GM18498 (cell line): ENCODE measurements at regions not wholly inside any gene's neighbourhood (a gene's known extent, or its start where the extent isn't known, plus 50 kb on each side); places are given as distances from the start of the nearest gene placed in this dataset.

ENCODE experiments used
- ATAC-seq: cut with Tn5 transposase; IDR thresholded peaks from one replicate; pipeline ENCODE4 v1.9.1; 2021; ENCODE audit warnings: mild to moderate bottlenecking, moderate library complexity; ENCODE audit not compliant: unreplicated experiment

DNA sequence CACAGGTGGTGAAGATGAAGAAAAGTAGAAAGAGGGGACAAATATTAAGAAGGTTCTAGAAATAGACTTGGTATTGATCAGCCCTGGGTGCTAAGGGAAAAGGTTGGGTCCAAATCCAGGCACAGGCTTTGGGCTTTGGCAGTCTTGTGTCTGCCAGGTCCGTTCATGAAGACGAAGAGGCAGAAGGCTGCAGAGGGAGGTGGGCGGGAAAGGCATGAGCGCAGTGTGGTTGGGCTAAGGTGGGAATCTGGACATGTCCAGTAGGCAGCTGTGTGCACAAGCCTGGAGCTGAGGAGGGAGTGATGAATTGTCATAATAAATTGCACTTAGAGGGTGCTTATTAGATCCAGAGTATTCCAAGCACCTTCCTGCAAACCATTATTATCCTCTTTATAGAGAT, 105.7 kb upstream of the TEX51 start:
- ATAC-seq = no peak

DNA sequence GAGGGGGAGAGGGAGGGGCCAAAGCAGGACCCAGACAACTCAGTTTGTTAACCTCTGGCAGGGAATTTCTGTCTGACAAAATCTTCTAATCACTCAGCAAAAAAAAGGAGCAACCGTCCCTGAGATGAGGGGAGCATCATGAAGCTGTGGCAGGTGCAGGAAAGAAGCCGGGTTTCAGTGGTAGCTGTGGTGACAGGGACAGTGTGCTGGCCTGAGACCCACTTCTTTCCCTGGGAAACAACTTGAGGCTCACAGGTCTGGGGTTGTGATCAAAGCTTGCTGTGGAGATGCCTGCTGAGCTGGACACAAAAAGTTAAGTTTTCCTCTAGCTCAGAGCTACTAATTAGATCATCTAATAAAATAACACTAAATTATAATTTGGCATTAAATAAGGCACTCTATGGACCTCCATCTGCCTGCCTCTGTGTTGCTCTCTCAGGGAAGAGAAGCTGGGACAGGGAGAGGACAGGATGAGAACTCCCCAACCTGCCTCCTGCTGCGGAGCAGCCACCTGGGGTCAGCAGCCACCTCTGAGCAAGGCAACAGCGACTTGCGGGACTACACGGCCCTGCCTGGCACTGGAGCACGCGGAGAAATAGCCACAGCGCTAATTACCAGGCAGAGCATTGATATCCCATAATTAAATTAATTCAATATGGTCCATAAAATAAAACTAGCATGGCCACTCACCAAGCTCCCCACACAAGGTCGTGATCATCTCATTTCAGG, 104.6 kb upstream of the TEX51 start:
- ATAC-seq = no peak

DNA sequence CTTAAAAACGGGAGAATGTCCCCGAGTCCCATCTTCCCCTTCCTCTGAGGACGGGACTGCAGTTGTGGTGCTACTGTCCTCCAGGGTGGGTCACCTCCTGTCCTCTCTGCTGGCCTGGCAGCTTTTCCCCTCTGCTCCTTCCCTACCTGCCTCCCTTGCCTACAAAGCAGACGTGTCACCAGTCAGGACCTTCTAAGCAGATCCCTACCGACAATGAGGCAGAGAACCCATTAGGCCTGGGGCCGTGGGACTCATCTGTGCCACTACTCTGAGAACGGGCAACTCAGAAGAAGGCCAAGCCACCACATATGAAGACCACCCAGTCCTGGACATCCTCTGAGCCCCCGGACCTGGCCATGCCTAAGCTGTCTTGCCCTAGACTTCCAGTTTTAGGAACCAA, 103.0 kb upstream of the TEX51 start:
- no peak for ATAC-seq

DNA sequence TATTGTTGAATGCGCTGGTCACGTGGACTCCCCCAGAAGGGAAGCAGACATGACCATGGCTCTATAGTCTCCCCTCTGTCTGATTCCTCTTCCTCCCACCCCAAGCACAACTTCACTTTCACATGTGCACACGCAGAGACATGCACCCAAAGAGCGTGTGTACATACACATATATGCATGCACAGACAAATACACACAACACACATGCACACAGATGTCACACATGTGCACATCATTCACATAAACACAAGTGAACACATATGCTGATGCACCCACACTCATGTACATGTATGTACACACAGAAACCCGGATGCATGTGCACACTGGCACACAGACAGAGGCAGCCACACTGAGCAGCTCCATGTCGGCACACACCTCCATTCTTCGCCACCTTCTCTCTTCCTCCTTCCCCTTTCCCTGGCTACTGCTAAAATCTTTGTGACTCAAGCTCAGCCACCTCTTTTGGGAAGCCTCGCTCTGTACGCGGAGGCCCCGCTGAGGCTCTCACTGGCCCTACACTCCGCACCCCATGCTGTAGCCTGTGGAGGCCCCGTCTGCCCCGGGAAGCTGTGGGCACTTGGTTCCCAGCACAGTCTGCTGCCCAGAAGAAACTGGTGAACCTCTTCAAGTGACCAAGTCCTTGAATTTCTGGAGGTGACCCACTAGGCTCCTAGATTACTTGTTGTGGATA, 101.6 kb upstream of the TEX51 start:
- ATAC-seq = no peak

DNA sequence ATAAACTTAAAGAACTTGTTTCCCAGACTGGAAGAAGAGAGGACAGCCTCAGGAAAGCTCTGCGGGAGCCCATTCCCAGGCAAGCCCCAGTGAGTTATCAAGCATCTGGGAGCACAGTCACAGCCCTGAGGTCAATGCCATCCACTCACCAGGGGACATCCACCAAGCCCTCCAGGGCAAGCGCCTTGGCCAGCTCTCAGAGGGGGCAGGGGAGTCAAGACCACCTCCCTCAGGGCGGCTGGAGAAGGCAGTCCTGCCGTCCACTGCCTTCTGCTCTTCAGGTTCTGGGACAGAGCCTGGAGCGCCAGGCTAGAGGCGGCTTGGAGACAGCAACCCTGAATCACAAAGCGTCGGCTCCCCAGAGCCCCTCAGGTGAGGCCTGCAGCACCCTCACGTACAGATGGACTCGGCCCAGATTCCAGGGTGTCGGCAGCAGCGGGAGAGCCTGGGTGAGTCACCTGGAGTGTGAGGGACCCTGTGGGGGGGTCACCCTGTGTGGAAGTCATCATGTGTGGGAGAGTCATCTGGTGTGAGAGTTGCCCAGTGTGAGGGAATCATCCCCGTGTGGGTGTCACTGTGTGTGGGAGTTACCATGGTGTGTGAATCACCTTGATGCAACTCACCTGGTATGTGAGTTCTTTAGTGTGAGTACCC, 100.9 kb upstream of the TEX51 start:
- no peak for ATAC-seq

DNA sequence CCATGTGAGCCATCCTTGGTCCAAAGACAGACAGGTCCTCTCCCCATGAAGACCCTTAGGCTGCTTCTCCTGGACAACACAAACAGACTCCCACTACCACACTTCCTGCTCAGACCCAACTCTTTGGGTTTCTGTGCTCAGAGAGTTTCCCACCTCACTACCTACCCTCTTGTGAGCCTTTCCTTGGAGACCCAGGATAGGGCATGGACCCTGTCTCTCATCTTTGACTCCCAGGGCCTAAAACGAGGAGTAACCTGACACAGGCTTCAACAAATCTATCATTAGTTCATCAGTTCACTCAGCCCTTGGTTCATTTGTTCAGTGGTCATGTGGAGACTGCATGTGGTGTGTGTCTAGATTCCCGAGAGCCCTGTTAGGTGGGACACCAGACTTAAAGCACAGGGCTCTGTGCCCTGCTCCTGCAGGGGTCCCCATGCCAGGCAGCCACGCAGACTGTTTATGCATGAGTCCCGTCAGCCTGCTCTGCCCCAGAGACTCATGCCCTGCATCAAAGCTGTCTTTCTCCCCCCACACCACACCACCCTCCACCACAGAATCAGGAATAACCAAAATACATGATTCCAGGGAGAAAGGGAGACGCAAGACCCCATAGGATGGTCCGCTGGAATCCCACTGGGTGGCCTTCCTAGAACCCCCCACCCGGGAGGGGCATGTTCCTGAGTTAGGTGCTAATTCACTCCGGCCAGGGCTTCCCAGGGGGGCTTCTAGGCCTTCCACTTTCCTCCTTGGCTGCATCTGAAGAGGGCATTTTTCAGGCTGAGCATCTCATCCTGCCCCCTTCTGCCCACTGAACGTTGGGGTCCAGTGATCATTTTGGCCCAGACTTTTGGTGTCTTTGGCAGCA, 100.2 kb upstream of the TEX51 start:
- no peak for ATAC-seq

DNA sequence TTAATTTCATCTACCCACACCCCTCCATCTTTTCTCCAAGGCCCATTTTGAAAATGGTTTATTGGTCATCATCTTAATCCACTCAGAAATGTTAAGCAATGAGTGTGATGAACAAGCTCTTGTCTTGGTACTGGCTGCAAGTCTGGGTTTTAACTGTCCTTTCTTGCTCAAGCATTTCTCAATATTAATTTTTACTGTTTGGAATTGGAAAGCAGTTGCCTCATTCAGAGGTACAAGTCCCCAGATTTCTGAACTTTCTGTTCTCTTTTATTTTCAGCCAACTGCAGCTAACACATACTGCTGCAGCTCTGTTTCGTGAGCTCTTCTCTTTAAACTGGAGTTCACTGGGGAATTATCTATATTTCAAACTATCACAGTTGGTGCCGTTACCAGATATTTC, 99.4 kb upstream of the TEX51 start:
- no peak for ATAC-seq

DNA sequence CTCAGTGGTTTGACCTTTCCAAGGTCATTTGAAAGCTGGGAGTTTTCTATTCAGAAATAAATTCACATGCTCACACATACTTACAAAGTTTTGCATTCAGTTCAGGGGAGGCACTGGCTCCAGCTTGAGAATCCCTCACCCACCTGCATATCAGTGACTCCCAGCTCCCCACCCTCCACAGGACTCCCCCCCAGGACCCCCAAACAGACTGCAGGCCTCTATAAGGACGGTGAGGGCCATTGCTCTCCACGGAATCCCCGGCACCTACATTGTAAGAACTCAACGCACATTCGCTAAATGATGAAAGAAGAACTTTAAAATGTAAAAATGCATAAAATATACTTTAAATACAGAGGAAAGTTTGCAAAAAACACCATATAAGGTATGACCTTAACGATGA, 97.2 kb upstream of the TEX51 start:
- ATAC-seq = no peak

DNA sequence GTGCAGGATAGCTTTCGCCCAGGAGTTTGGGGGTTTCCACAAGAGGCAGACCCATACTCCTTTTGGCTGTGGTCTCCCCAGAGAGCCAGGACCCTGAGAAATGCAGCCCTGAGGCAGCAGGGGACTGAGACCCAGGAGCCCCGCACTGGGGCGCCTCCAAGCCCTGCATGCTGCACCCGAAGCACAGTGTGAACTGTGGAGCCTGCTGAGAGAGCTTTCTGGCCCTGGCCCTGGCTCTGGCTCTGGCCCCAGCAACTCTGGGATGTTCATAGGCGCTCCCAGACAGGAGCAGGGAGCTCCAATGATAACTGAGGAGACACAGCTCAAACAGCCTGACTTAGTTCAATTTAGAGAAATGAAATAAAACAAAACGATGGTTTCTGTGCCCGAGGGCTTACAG, 96.4 kb upstream of the TEX51 start:
- no peak for ATAC-seq

DNA sequence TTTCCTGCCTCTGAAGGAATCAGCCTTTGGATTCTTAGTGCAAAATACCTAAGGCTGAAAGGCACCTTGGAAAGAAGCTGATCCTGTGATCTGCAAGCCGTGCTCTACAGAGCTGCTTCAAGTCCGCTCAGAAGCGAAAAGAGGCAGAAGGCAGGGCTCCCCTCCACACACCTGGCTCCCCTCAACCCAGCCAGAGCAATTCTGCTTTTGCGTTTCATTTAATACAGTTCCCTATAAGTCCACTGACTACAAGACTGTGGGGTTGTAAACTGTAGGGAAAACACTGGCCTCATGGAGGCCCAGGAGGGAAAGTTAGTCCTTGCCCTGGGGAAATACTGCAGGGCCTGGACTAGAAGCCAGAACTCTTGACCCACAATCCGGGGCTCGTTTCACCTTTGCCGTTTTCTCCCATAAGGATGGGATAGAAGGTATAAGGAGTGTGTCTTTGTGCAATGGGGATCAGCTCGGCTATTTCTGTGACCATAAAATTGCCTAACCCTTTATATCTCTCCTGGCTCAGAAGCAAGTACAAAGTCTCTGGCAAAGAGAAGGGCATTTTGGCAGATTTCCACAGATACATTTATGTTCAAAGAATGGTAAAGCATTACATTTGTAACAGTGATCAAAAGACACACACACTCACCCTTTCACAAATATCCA, 95.8 kb upstream of the TEX51 start:
- no peak for ATAC-seq

DNA sequence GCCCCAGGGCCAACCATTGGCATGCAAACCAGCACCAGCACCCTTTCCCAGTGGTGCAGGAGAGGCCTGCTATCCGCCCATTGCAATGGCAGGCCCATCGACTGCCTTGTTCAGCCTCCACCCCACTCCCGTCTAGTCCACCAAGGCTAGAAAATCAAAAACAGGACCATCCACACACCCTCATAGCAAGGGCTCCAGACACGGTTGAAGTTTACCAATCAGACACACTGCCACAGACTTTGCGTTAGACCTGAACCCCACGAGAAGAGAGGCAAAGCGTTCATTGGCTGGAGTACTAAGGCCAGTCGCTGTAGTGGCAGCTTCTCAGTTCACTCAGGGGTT, 95.3 kb upstream of the TEX51 start:
- ATAC-seq = no peak

DNA sequence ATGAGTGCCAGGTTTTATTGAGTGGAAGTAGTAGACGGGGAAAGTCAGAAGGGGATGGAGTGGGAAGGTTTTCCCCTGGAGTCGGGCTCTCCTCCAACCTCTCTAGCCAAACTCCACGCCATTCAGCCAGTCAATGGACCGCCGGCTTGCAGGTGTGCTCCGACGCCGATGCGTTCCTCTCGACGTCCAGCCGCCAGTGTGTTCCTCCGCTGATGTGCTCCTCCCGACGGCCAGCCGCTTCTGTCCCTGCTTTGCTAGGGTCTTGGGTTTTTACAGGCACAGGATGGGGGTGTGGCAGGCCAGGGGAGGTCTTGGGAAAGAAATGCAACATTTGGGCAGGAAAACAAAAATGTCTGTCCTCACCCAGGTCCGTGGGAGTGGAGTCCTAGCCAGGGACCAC, 94.3 kb upstream of the TEX51 start:
- ATAC-seq = no peak

DNA sequence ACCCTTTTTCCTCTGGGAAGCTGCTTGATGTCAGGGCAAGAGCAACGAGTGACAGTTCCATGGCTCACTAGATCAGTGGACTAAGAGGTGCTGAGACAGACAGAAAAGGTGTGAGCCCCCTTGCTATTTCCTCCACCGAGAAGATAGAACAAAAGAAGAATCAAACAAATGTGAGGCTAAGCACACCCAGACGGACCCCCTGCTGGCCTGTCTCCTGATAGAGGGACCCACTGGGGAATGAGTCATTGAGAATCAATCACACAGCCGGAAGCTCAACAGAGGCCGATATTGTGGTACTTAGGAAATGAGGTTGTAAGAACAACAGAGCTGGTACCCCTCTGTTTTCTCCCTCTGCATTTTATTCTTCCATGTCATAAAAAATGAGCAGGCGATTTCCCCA, 89.8 kb upstream of the TEX51 start:
- ATAC-seq = no peak

DNA sequence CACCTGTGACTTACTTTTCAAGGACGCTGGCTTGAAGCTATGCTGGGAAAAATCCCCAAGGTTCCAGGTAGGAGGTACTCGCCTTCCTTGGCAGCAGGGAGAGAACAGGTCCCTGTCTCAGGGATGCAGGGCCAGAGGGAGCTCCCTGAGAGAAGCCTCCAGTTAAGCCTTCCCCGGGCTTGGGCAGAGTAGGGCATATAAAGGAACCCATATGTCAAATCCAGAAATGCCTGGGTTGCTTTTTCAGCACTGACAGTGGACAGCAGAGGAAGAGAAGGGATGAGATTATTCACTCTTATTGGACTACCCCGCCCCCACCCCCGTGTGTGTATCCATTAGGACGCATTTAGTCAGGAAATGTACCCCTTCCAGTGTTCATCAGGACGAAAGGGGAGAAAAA, 89.3 kb upstream of the TEX51 start:
- ATAC-seq = no peak

DNA sequence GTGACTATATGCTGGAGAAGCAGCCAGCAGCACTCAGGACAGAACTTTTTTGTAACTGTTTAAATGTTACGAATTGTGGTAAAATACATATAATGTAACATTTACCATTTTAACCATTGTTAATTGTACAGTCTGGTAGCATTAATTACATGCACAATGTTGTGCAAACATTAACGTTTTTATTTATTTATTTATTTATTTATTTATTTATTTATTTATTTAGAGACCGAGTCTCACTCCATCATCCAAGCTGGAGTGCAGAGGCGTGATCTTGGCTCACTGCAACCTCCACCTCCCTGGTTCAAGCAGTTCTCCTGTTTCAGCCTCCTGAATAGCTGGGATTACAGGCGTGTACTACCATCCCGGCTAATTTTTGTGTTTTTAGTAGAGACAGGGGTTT, 88.7 kb upstream of the TEX51 start:
- ATAC-seq = no peak

DNA sequence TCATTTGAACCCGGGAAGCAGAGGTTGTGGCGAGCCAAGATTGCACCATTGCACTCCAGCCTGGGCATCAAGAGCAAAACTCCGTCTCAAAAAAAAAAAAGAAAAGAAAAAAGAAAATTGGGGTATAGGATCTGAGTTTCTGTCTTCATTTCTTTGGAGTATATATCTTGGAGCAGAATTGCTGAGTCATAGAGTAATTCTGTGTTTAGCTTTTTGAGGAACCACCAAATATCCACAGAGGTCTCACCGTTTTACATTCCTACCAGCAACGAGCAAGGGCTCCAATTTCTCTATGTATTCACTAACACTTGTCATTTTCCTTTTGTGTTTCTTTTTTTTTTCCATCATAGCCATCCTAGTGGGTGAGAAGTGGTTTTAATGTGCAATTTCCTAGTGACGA, 87.6 kb upstream of the TEX51 start:
- no peak for ATAC-seq

DNA sequence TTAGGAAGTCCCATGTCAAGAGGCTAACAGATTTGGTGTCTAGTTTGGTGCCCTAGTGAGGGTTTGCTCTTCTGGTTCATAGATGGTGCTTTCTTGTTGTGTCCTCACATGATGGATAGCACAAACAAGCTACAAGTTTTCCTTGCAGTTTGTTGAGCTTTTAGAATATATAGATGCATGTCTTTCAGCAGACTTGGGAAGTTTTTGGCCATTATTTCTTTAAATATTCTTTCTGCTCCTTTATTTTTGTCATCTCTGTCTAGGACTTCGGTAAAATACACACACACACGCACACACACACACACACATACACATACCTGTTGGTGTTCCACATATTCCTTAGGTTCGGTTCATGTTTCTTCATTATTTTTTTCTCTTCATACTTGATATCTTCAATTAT, 81.5 kb upstream of the TEX51 start:
- no peak for ATAC-seq

DNA sequence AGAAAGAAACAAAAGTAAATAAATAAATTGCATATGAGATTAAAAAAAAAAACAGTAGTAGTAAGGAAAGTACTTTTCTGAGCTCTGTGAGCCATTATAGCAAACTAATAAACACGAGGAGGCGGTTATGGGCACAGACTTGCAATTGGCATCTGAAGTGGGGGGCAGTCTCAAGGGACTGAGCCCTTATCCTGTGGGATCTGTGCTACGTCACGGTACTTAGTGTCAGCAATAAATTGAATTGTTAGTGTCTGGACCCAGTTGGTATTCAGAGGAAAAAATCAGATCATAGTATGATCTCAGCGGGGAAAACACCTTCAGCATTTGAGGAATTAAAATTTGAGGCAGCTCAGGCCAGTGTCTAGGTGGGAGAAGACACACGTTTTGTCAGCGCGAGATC, 76.6 kb upstream of the TEX51 start:
- no peak for ATAC-seq

DNA sequence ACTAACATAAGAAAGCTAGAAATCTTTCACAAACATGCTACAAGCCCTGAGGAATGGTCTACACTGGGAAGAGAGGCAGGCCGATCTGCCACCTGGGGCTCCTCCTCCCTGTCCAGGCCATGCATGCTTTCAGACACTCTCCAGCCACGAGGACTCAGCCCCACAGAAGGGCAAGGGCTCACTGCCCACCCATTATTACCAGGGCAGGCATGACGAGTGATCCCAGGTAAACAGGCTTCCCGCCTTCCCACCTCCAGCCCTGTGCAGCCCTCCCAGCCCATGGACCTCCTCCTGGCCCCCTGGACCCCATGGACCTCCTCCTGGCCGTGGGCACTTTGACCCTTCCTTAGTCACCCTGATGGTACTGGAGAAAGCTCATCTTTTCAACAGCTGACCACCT, 75.8 kb upstream of the TEX51 start:
- no peak for ATAC-seq

DNA sequence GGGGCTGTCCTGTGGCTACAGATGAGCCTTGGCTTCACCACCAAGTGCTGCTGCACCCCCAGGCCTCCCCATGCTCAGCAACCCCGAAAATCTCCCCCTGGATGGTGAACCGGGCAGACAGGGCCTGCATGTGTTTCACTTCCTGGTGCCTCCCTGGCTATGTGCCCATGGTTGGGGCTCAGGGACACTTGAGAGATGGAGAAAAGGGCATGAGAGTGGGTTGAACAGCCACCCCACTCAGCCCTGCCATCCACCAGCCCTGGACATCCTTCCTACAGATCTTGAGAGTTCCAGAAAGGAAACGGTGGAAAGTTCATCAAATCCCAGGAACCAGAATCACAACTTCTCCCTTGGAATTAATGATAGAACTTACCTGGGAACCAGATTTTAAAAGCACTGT, 74.7 kb upstream of the TEX51 start:
- ATAC-seq = no peak

DNA sequence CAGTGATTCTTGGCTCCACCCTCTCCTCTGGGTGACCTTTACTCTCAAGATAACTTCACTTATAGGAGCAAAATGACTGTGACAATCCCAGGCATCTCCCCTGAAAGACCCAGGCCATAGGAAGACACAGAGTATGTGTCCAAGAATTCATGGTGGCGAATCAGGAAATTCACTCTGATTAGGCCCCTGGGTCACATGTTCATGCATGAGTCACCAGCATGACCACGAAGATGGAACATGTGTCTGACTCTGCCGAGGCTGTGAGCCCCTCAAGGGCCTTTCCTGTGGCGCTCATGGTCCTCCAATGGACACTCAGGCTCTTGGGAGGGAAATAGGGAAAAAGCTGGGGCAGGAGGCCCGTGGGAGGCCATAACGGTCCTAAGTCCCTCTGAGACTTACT, 74.0 kb upstream of the TEX51 start:
- ATAC-seq = no peak
